ENCODE measurements at regions not wholly inside any gene's neighbourhood (a gene's known extent, or its start where the extent isn't known, plus 50 kb on each side); places are given as distances from the start of the nearest gene placed in this dataset.

- no peaks in the 10 kb centered on the region for H3K27me3 Mint-ChIP-seq (ENCODE audit: low read depth)
- ChIA-PET CTCF (no interaction called here), POLR2A (no interaction called here)
- no peak overlapping the region for H3K27ac Mint-ChIP-seq
- no peak overlapping the region for H3K4me3 Mint-ChIP-seq
- H3K36me3 Mint-ChIP-seq (ENCODE audit: low read depth): no peaks in the 10 kb centered on the region
- no peak for DNase-seq
- no peak for ATAC-seq
- H3K9me3 Mint-ChIP-seq (ENCODE audit: insufficient read depth): no peaks in the 10 kb centered on the region
- no peaks in the 10 kb centered on the region for H3K4me1 Mint-ChIP-seq (ENCODE audit: low read depth)
Measured at GRCh38 chr2:17061028-17061427, 395.4 kb upstream of the CYRIA start.

DNA sequence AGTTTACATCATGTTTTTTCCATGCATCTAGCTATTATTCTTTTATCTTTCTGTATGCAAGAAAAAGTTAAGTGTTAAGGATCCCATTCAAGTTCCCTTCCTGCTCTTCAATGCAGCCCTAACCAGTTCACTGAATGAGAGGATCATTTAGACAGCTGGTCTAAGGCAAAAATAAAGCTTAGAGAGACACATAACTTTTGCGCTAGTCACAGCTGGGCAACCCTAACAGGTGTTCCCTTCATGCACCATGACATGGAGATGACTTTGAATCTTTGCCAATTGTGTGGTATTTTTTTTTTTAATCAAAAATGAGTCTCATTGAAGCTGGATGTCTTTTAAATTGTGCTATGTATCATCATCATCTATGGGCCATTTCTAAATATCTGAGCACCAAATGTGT is 393.8 kb upstream of the CYRIA start:
- Mint-ChIP-seq H3K4me1 (ENCODE audit: low read depth) (no peaks in the 10 kb centered on the region), H3K4me3 (no peak overlapping the region), H3K27ac (no peak overlapping the region), H3K9me3 (ENCODE audit: insufficient read depth) (no peaks in the 10 kb centered on the region), H3K27me3 (ENCODE audit: low read depth) (no peaks in the 10 kb centered on the region), H3K36me3 (ENCODE audit: low read depth) (no peaks in the 10 kb centered on the region)
- DNase-seq: no peak
- no peak for ATAC-seq
- ChIA-PET POLR2A (no interaction called here), CTCF (interaction anchor here (0.7 kb wide), 1 partner anchor 588 kb away, joined by 3 read pairs; no protein-coding TSS in a partner anchor)

- H3K9me3 Mint-ChIP-seq (ENCODE audit: insufficient read depth): no peaks in the 10 kb centered on the region
- H3K27ac Mint-ChIP-seq: no peak overlapping the region
- ATAC-seq (no peak), DNase-seq (no peak)
- H3K4me1 Mint-ChIP-seq (ENCODE audit: low read depth): no peaks in the 10 kb centered on the region
- no peak overlapping the region for H3K4me3 Mint-ChIP-seq
- ChIA-PET CTCF (interaction anchor here (0.7 kb wide), 1 partner anchor 587 kb away, joined by 3 read pairs; no protein-coding TSS in a partner anchor), POLR2A (no interaction called here)
- no peaks in the 10 kb centered on the region for H3K36me3 Mint-ChIP-seq (ENCODE audit: low read depth)
- H3K27me3 Mint-ChIP-seq (ENCODE audit: low read depth): no peaks in the 10 kb centered on the region
Measured at GRCh38 chr2:17058772-17059402, 393.3 kb upstream of the CYRIA start.

DNA sequence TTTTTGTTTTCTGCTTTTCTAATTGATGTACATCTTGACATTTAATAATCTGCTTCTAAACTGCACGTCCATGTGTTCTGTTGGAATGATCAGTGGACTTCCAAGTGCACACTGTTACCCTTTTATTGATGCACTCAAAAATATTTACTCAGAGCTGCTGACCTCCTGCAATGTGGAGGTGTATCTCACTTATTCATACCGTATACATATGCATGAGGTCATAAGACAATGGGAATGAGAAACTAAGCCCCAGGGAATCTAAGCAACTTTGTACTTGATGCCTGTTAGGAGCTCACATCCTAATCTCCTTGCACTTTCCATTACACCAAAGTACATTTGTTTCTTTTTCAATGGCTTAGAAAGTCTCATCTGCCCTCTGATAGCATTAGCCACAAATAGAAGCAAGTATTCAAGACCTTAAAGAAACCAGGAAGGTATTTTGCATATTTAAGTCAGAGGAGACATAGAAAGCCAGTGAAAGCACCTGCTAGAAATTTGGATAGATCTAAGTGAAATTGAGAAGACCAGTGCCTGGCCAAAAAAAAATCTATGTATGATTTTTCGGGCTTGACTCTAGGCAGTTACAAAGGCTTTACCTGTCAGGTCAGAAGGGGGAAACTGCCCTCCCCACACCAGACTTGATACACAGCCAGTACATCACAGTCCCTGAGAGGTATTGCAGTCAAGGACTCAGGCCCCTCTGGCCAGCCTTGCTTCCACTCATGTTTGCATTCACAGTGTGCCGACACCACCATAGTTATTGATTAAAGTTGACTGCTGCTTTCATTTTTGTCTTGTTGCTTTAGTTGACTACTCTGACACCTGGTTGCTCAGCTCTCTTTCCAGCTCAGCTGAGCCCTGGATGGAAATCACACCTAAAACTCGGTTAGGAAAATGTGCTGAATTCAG is 391.7 kb upstream of the CYRIA start:
- ATAC-seq (no peak), DNase-seq (no peak)
- no peak overlapping the region for H3K27ac Mint-ChIP-seq
- H3K36me3 Mint-ChIP-seq (ENCODE audit: low read depth): no peaks in the 10 kb centered on the region
- H3K4me3 Mint-ChIP-seq: no peak overlapping the region
- no peaks in the 10 kb centered on the region for H3K9me3 Mint-ChIP-seq (ENCODE audit: insufficient read depth)
- no peaks in the 10 kb centered on the region for H3K27me3 Mint-ChIP-seq (ENCODE audit: low read depth)
- no peaks in the 10 kb centered on the region for H3K4me1 Mint-ChIP-seq (ENCODE audit: low read depth)
- POLR2A ChIA-PET: no interaction called here
- CTCF ChIA-PET: no interaction called here

DNA sequence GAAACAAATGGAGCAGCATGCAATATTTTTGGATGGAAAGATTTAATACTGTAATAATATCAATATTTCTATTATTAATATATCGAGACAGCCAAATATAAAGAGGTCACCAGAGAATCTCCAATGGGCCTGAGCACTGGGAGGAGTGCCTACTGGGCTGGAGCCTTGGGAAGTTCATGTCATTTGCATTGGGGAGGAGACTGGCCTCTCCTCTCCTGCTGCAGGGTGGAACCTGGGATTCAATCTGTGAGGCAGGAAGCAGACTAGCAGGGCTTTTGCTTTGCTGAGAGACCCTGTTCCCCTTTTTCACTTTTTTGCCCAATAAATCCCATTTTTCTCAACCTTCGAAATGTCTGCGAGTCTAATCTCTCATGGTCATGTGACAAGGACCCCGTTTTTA is 390.6 kb upstream of the CYRIA start:
- CTCF ChIA-PET: no interaction called here
- POLR2A ChIA-PET: no interaction called here

DNA sequence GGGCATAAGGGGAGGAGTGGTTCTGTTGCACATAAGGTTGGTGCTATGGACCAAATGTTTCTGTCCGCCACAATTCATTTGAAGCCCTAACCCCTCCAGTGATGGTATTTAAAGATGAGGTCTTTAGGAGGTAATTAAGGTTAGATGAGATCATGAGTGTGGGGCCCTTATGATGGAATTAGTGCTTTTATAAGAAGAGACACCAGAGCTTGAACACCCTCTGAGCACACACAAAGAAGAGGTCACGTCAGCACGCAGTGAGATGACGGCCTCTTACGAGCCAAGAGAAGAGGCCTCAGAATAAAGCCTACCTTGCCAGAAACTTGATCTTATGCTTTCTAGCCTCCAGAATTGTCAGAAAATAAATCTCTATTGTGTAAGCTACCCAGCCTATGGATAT is 386.4 kb upstream of the CYRIA start:
- no peak for DNase-seq
- Mint-ChIP-seq H3K4me1 (ENCODE audit: low read depth) (no peaks in the 10 kb centered on the region), H3K4me3 (no peak overlapping the region), H3K27me3 (ENCODE audit: low read depth) (no peaks in the 10 kb centered on the region), H3K27ac (no peak overlapping the region), H3K36me3 (ENCODE audit: low read depth) (no peaks in the 10 kb centered on the region), H3K9me3 (ENCODE audit: insufficient read depth) (no peaks in the 10 kb centered on the region)
- no peak for ATAC-seq
- ChIA-PET POLR2A (no interaction called here), CTCF (no interaction called here)

More for the DNA sequence above, 390.6 kb upstream of the CYRIA start:
- Mint-ChIP-seq H3K27me3 (ENCODE audit: low read depth) (no peaks in the 10 kb centered on the region), H3K4me3 (no peak overlapping the region), H3K9me3 (ENCODE audit: insufficient read depth) (no peaks in the 10 kb centered on the region), H3K36me3 (ENCODE audit: low read depth) (no peaks in the 10 kb centered on the region), H3K4me1 (ENCODE audit: low read depth) (no peaks in the 10 kb centered on the region), H3K27ac (no peak overlapping the region)
- ATAC-seq: no peak
- DNase-seq: no peak

GRCh38 chr2:17051538-17051937 is 385.9 kb upstream of the CYRIA start:
- no peak for DNase-seq
- Mint-ChIP-seq H3K27me3 (ENCODE audit: low read depth) (no peaks in the 10 kb centered on the region), H3K4me1 (ENCODE audit: low read depth) (no peaks in the 10 kb centered on the region), H3K36me3 (ENCODE audit: low read depth) (no peaks in the 10 kb centered on the region), H3K4me3 (no peak overlapping the region), H3K9me3 (ENCODE audit: insufficient read depth) (no peaks in the 10 kb centered on the region), H3K27ac (no peak overlapping the region)
- ChIA-PET POLR2A (no interaction called here), CTCF (no interaction called here)
- no peak for ATAC-seq

GRCh38 chr2:17043173-17043572 is 377.5 kb upstream of the CYRIA start:
- CTCF ChIA-PET: no interaction called here
- no peak overlapping the region for H3K27ac Mint-ChIP-seq
- no peaks in the 10 kb centered on the region for H3K4me1 Mint-ChIP-seq (ENCODE audit: low read depth)
- no peaks in the 10 kb centered on the region for H3K27me3 Mint-ChIP-seq (ENCODE audit: low read depth)
- H3K4me3 Mint-ChIP-seq: no peak overlapping the region
- no peaks in the 10 kb centered on the region for H3K36me3 Mint-ChIP-seq (ENCODE audit: low read depth)
- peaks cover 4% of the 10 kb centered on the region for H3K9me3 Mint-ChIP-seq (ENCODE audit: insufficient read depth)
- no peak for ATAC-seq
- POLR2A ChIA-PET: no interaction called here
- no peak for DNase-seq

- POLR2A ChIA-PET: no interaction called here
- no peaks in the 10 kb centered on the region for H3K27me3 Mint-ChIP-seq (ENCODE audit: low read depth)
- no peaks in the 10 kb centered on the region for H3K36me3 Mint-ChIP-seq (ENCODE audit: low read depth)
- ATAC-seq (no peak), DNase-seq (no peak)
- CTCF ChIA-PET: no interaction called here
- H3K4me3 Mint-ChIP-seq: no peak overlapping the region
- peaks cover 4% of the 10 kb centered on the region for H3K9me3 Mint-ChIP-seq (ENCODE audit: insufficient read depth)
- no peak overlapping the region for H3K27ac Mint-ChIP-seq
- H3K4me1 Mint-ChIP-seq (ENCODE audit: low read depth): no peaks in the 10 kb centered on the region
Measured at GRCh38 chr2:17036361-17036760, 370.7 kb upstream of the CYRIA start.

- POLR2A ChIA-PET: no interaction called here
- H3K9me3 Mint-ChIP-seq (ENCODE audit: insufficient read depth): peaks cover 4% of the 10 kb centered on the region
Measured at GRCh38 chr2:17035010-17035409, 369.4 kb upstream of the CYRIA start.

GRCh38 chr2:17030047-17030446 is 364.4 kb upstream of the CYRIA start:
- no peak for ATAC-seq
- Mint-ChIP-seq H3K4me1 (ENCODE audit: low read depth) (no peaks in the 10 kb centered on the region), H3K4me3 (no peak overlapping the region), H3K27ac (no peak overlapping the region), H3K36me3 (ENCODE audit: low read depth) (no peaks in the 10 kb centered on the region), H3K27me3 (ENCODE audit: low read depth) (no peaks in the 10 kb centered on the region), H3K9me3 (ENCODE audit: insufficient read depth) (peaks cover 4% of the 10 kb centered on the region)
- no peak for DNase-seq
- ChIA-PET CTCF (no interaction called here), POLR2A (no interaction called here)

More at GRCh38 chr2:17035010-17035409, 369.4 kb upstream of the CYRIA start:
- CTCF ChIA-PET: no interaction called here
- Mint-ChIP-seq H3K27ac (no peak overlapping the region), H3K4me1 (ENCODE audit: low read depth) (no peaks in the 10 kb centered on the region), H3K4me3 (no peak overlapping the region), H3K36me3 (ENCODE audit: low read depth) (no peaks in the 10 kb centered on the region), H3K27me3 (ENCODE audit: low read depth) (no peaks in the 10 kb centered on the region)
- DNase-seq (no peak), ATAC-seq (no peak)

DNA sequence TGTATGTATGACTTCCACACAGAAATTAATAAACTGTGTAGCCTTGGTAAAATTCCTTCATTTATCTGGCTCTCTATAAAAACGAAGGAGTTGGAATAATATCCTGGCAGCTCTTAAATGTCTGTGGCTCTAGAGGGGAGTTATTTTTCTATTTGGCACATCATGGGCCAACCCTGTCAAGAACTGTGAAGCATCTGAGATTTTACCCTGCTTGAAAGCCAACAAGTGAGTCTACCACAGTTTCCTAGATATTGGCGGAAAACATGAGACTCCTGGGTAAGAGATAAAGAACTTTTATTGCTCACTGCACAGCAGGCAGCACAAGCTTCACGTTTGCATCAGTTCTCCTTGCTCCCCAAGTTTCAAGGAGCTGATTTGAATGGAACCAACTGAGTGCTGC is 346.7 kb upstream of the CYRIA start:
- CTCF ChIA-PET: no interaction called here
- Mint-ChIP-seq H3K4me1 (ENCODE audit: low read depth) (no peaks in the 10 kb centered on the region), H3K27me3 (ENCODE audit: low read depth) (no peaks in the 10 kb centered on the region), H3K4me3 (no peak overlapping the region), H3K9me3 (ENCODE audit: insufficient read depth) (no peaks in the 10 kb centered on the region), H3K27ac (no peak overlapping the region), H3K36me3 (ENCODE audit: low read depth) (no peaks in the 10 kb centered on the region)
- no peak for ATAC-seq
- DNase-seq: no peak
- POLR2A ChIA-PET: no interaction called here
